ENCODE measurements at regions not wholly inside any gene's neighbourhood (a gene's known extent, or its start where the extent isn't known, plus 50 kb on each side); places are given as distances from the start of the nearest gene placed in this dataset.

GRCh38 chr22:22156716-22157347 is 87.8 kb upstream of the VPREB1 start:
- Histone ChIP-seq H2AFZ (ENCODE audit: low read length) (peak overlapping the region; percentile 61; the same call in 1 of the 2 replicates), H4K91ac (replicated peaks; ENCODE audit: insufficient read length, low read length) (no peak overlapping the region), H4K8ac (ENCODE audit: extremely low read depth, insufficient read depth, low read length) (no peak overlapping the region), H2AK5ac (ENCODE audit: low read depth, low read length) (no peak overlapping the region), H2BK20ac (ENCODE audit: low read length) (no peak overlapping the region), H4K20me1 (replicated peaks in 1 of 2; ENCODE audit: control insufficient read depth in 1 of 2, insufficient read depth in 2 of 2, low read length in 2 of 2) (peaks cover 0 to 2% of the 10 kb centered on the region in 2 experiments), H3K4ac (replicated peaks; ENCODE audit: insufficient read length, low read depth, low read length) (no peak overlapping the region), H3K56ac (replicated peaks; ENCODE audit: insufficient read length, low read depth, low read length) (no peak overlapping the region), H2BK5ac (ENCODE audit: low read depth, low read length) (no peak overlapping the region), H3K27ac (ENCODE audit: low read depth, low read length) (no peak overlapping the region), H3K79me2 (ENCODE audit: control insufficient read depth in 1 of 2, insufficient read depth in 2 of 2, low read length in 2 of 2) (no peaks in the 10 kb centered on the region), H3K4me1 (replicated peaks in 1 of 4; ENCODE audit: control insufficient read depth in 3 of 4, insufficient read depth in 4 of 4, low read length in 3 of 4) (no peaks in the 10 kb centered on the region), H3K27me3 (replicated peaks in 1 of 4; ENCODE audit: control insufficient read depth in 3 of 4, extremely low read depth in 1 of 4, insufficient read depth in 3 of 4, low read length in 3 of 4) (peaks cover 60 to 79% (median 73%) of the 10 kb centered on the region in 4 experiments), H3K23me2 (ENCODE audit: low read depth, low read length) (no peaks in the 10 kb centered on the region), H3K14ac (ENCODE audit: insufficient read length) (no peak overlapping the region), H3K4me3 (ENCODE audit: extremely low read depth in 1 of 4, insufficient read depth in 2 of 4, low read depth in 3 of 4, low read length in 4 of 4) (no peak overlapping the region), H3K9me3 (ENCODE audit: insufficient read depth in 2 of 2, low read depth in 1 of 2, low read length in 1 of 2) (0 out of 4 replicates have a peak, but pooled peaks cover 2 to 3% of the 10 kb centered on the region in 2 experiments), H3K18ac (ENCODE audit: extremely low read depth, low read length) (no peak overlapping the region), H3K79me1 (ENCODE audit: low read depth, low read length) (no peaks in the 10 kb centered on the region), H4K5ac (ENCODE audit: insufficient read length, low read depth, low read length) (no peak overlapping the region), H2BK15ac (ENCODE audit: low read length) (no peak overlapping the region), H3K4me2 (ENCODE audit: insufficient read depth in 1 of 2, low read depth in 2 of 2, low read length in 2 of 2) (no peak overlapping the region), H3K36me3 (ENCODE audit: control insufficient read depth in 2 of 4, insufficient read depth in 4 of 4, low read length in 3 of 4) (no peaks in the 10 kb centered on the region), H2BK12ac (ENCODE audit: low read depth, low read length) (no peak overlapping the region), H3K9ac (replicated peaks in 1 of 4; ENCODE audit: extremely low read depth in 1 of 4, low read depth in 3 of 4, low read length in 3 of 4) (no peak overlapping the region), H2BK120ac (replicated peaks; ENCODE audit: low read depth, low read length) (no peak overlapping the region), H3K23ac (ENCODE audit: insufficient read length) (no peak overlapping the region)
- CTCF ChIA-PET (ENCODE audit: partially characterized antibody) = interaction anchor here (0.6 to 2.3 kb wide), 21 partner anchors 8 to 278 kb away, joined by 3 to 13 read pairs (median 5); no protein-coding TSS in a partner anchor
- POLR2A ChIA-PET (ENCODE audit: partially characterized antibody) = interaction anchor here (0.9 kb wide), 1 partner anchor 13 kb away, joined by 4 read pairs; no protein-coding TSS in a partner anchor
- WGBS, 2 experiments (ENCODE audit: extremely low coverage in 1 of 2, insufficient coverage in 1 of 2, insufficient read length in 1 of 2, insufficient replicate concordance in 2 of 2, low coverage in 1 of 2, low lambda C conversion rate in 2 of 2, missing lambda C conversion rate in 1 of 2) = 58% methylated on average over 9 of the region's 9 CpGs; no CpG with 5 or more reads in 1 of the 2 experiments
- peak; percentile 44; the same call in 1 of the 2 replicates for TF ChIP-seq YY1 (IDR thresholded peaks at IDR 0.05; ENCODE audit: low read depth, low read length)
- TF ChIP-seq RAD21 (IDR thresholded peaks at IDR 0.05 in 1 of 2, conservative IDR thresholded peaks at IDR 0.05 in 1 of 2; ENCODE audit: low read depth in 2 of 2, low read length in 2 of 2) = peak; percentile 69 to 71
- peak; percentile 46 to 71 (median 70) for TF ChIP-seq CTCF (IDR thresholded peaks at IDR 0.05; ENCODE audit: control extremely low read depth in 1 of 3, insufficient read depth in 1 of 3, low read depth in 1 of 3, low read length in 3 of 3)
- TF ChIP-seq CHD1 (IDR thresholded peaks at IDR 0.05; ENCODE audit: low read depth, low read length) = no peak
- DNase-seq (ENCODE audit: low read depth in 1 of 2, low spot score in 2 of 2) = peak; percentile 21 to 69
- peak; percentile 60 for FAIRE-seq
